OCI-LY3 (cell line): ENCODE measurements at regions not wholly inside any gene's neighbourhood (a gene's known extent, or its start where the extent isn't known, plus 50 kb on each side); places are given as distances from the start of the nearest gene placed in this dataset.
A peak's percentile ranks its signal among the peaks of the same experiment; 100 is the strongest.
"Not testable (repeated sequence)": the region's sequence is repeated elsewhere in the genome, so short reads cannot be mapped to it uniquely, and the experiment has no call there.

Source experiments
- H2AFZ ChIP-seq: fragments of 200-600, 300-600 bp; shearing (Covaris generic); 2 replicates; pipeline ENCODE4 v1.6.0; 2014; ENCODE audit warnings: antibody characterized with exemption, low read depth, low read length
- H3K27ac ChIP-seq: fragments of 200-600, 300-600 bp; sonication (generic); 2 replicates; pipeline ENCODE4 v1.5.1; 2014; ENCODE audit warnings: mild to moderate bottlenecking, low read length, moderate library complexity, mixed read lengths
- H3K27me3 ChIP-seq: fragments of 200-600, 300-600 bp; sonication (generic); 2 replicates; pipeline ENCODE4 v1.6.1; 2014; ENCODE audit warnings: low read depth, low read length, mixed read lengths
- H3K36me3 ChIP-seq: fragments of 200-600, 300-600 bp; sonication (generic); replicated peaks from 2 replicates; pipeline ENCODE3; 2014; ENCODE audit warnings: low read depth, low read length, mixed read lengths
- H3K4me1 ChIP-seq: fragments of 300-600, 200-600 bp; sonication (generic); 2 replicates; pipeline ENCODE4 v1.6.1; 2014; ENCODE audit warnings: low read length, mixed read lengths
- H3K4me2 ChIP-seq: fragments of 200-600, 300-600 bp; sonication (generic); 2 replicates; pipeline ENCODE4 v1.6.1; 2014; ENCODE audit warnings: low read length, mixed read lengths
- H3K4me3 ChIP-seq: fragments of 300-600, 200-600 bp; sonication (generic); 2 replicates; pipeline ENCODE4 v1.5.1; 2014; ENCODE audit warnings: antibody characterized with exemption, mild to moderate bottlenecking, low read length, moderate library complexity
- H3K79me2 ChIP-seq: fragments of 300-600, 200-600 bp; shearing (Covaris generic); 2 replicates; pipeline ENCODE4 v1.6.1; 2014; ENCODE audit warnings: mild to moderate bottlenecking, low read length, mixed read lengths
- H3K9ac ChIP-seq: fragments of 300-600, 200-600 bp; shearing (Covaris generic); 2 replicates; pipeline ENCODE4 v1.6.0; 2014; ENCODE audit warnings: mild to moderate bottlenecking, low read length, moderate library complexity
- H3K9me3 ChIP-seq: fragments of 200-600, 300-600 bp; shearing (Covaris generic); 2 replicates; pipeline ENCODE4 v1.6.1; 2014; ENCODE audit warnings: low read length, mixed read lengths; ENCODE audit not compliant: insufficient read depth
- H4K20me1 ChIP-seq: fragments of 200-600, 300-600 bp; sonication (generic); 2 replicates; pipeline ENCODE4 v1.6.1; 2016; ENCODE audit warnings: low read length, mixed read lengths; ENCODE audit not compliant: insufficient read depth
- EZH2phosphoT487 ChIP-seq: fragments of 200-600 bp; shearing (Covaris generic); IDR thresholded peaks from 2 replicates; pipeline ENCODE4 v1.6.1; 2018; ENCODE audit warnings: antibody characterized with exemption, mixed run types, low read depth
- TF ChIP-seq, protein P1 (sequence below): fragments of 200-600, 300-600 bp; sonication (generic); IDR thresholded peaks from 2 replicates; pipeline ENCODE4 v1.5.1; 2014; ENCODE audit warnings: antibody characterized with exemption, low read length, low read depth

DNA sequence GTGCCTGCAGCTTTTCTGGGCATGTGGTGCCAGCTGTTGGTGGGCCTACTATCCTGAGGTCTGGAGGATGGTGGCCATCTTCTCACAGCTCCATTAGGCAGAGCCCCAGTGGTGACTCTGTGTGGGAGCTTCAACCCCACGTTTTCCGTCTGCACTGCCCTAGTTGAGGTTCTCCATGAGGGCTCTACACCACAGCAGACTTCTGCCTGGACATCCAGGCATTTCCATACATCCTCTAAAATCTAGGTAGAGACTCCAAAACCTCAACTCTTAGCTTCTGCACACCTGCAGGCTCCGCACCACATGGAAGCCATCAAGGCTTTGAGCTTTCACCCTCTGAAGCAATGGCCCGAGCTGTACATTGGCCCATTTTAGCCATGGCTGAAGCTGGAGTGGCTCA is 153.3 kb upstream of the PGRMC2 start:
- no peak overlapping the region for H3K4me3 ChIP-seq
- H3K27me3 ChIP-seq: no peaks in the 10 kb centered on the region
- H3K9me3 ChIP-seq: peaks cover 15% of the 10 kb centered on the region
- H2AFZ ChIP-seq: no peak overlapping the region
- no peak for TF ChIP-seq EZH2phosphoT487
- TF ChIP-seq, protein P1, sequence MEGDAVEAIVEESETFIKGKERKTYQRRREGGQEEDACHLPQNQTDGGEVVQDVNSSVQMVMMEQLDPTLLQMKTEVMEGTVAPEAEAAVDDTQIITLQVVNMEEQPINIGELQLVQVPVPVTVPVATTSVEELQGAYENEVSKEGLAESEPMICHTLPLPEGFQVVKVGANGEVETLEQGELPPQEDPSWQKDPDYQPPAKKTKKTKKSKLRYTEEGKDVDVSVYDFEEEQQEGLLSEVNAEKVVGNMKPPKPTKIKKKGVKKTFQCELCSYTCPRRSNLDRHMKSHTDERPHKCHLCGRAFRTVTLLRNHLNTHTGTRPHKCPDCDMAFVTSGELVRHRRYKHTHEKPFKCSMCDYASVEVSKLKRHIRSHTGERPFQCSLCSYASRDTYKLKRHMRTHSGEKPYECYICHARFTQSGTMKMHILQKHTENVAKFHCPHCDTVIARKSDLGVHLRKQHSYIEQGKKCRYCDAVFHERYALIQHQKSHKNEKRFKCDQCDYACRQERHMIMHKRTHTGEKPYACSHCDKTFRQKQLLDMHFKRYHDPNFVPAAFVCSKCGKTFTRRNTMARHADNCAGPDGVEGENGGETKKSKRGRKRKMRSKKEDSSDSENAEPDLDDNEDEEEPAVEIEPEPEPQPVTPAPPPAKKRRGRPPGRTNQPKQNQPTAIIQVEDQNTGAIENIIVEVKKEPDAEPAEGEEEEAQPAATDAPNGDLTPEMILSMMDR: no peak
- H3K27ac ChIP-seq: no peak overlapping the region
- H3K9ac ChIP-seq: no peak overlapping the region
- no peak overlapping the region for H3K4me2 ChIP-seq
- no peaks in the 10 kb centered on the region for H3K79me2 ChIP-seq
- H3K4me1 ChIP-seq: no peaks in the 10 kb centered on the region
- no peaks in the 10 kb centered on the region for H3K36me3 ChIP-seq
- no peaks in the 10 kb centered on the region for H4K20me1 ChIP-seq

- not testable (repeated sequence) for H3K9ac ChIP-seq, H3K4me1 ChIP-seq, H4K20me1 ChIP-seq, H3K9me3 ChIP-seq, H3K36me3 ChIP-seq, H3K27me3 ChIP-seq, H3K4me2 ChIP-seq, H3K79me2 ChIP-seq, H3K27ac ChIP-seq, H3K4me3 ChIP-seq, H2AFZ ChIP-seq
These were observed 149.4 kb upstream of the PGRMC2 start for GRCh38 chr4:128437023-128437422.

GRCh38 chr4:128429023-128429613 is 141.5 kb upstream of the PGRMC2 start:
- H3K36me3 ChIP-seq, H3K4me1 ChIP-seq, H4K20me1 ChIP-seq, H2AFZ ChIP-seq, H3K9me3 ChIP-seq, H3K27me3 ChIP-seq, H3K9ac ChIP-seq, H3K4me2 ChIP-seq, H3K4me3 ChIP-seq, H3K79me2 ChIP-seq, H3K27ac ChIP-seq: not testable (repeated sequence)

DNA sequence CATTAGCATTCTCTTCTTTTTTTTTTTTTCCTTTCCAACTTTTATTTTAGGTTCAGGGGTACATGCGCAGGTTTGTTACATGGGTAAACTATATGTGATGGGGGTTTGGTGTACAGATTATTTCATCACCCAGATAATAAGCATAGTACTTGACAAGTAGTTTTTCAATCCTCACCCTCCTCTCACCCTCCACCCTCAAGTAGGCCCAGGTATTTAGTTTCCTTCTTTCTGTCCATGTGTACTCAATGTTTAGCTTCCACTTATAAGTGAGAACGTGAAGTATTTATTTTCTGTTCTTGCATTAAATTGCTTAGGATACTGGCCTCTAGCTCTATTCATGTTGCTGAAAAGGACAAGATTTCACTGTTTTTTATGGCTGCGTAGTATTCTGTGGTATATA is 140.8 kb upstream of the PGRMC2 start:
- 0 out of 2 replicates have a peak overlapping the region, but pooled peaks have one; percentile 73 for H2AFZ ChIP-seq
- no peaks in the 10 kb centered on the region for H3K79me2 ChIP-seq
- H3K9ac ChIP-seq: no peak overlapping the region
- no peaks in the 10 kb centered on the region for H4K20me1 ChIP-seq
- H3K4me3 ChIP-seq: no peak overlapping the region
- TF ChIP-seq, protein P1: no peak
- TF ChIP-seq EZH2phosphoT487: no peak
- no peak overlapping the region for H3K27ac ChIP-seq
- no peaks in the 10 kb centered on the region for H3K27me3 ChIP-seq
- H3K4me1 ChIP-seq: peaks cover 3% of the 10 kb centered on the region; the same call in 1 of the 2 replicates
- no peaks in the 10 kb centered on the region for H3K36me3 ChIP-seq
- no peak overlapping the region for H3K4me2 ChIP-seq
- H3K9me3 ChIP-seq: no peaks in the 10 kb centered on the region

GRCh38 chr4:128427832-128428366 is 140.3 kb upstream of the PGRMC2 start:
- Histone ChIP-seq H4K20me1 (no peaks in the 10 kb centered on the region), H3K36me3 (no peaks in the 10 kb centered on the region), H3K27me3 (no peaks in the 10 kb centered on the region), H2AFZ (peak overlapping the region; percentile 73), H3K9me3 (no peaks in the 10 kb centered on the region), H3K4me1 (peaks cover 3% of the 10 kb centered on the region; the same call in 1 of the 2 replicates), H3K79me2 (no peaks in the 10 kb centered on the region), H3K4me2 (peak overlapping the region; percentile 52), H3K4me3 (peak overlapping the region; percentile 35; the same call in 1 of the 2 replicates), H3K27ac (no peak overlapping the region), H3K9ac (no peak overlapping the region)
- TF ChIP-seq, protein P1: peak; percentile 49
- TF ChIP-seq EZH2phosphoT487: no peak
